K562 (cell line): ENCODE measurements at regions not wholly inside any gene's neighbourhood (a gene's known extent, or its start where the extent isn't known, plus 50 kb on each side); places are given as distances from the start of the nearest gene placed in this dataset.

Source experiments
- ATAC-seq: fragments of 200-7000 bp; cut with Tn5 transposase; 3 replicates; pipeline ENCODE4 v1.9.1; 2020; ENCODE audit warnings: moderate library complexity
- BruUV-seq: library from RNA; stranded (reverse); fragments of 400-500 nt; replicated peaks from 2 replicates; lab custom pipeline; 2021; lab: Mats Ljungman, UMichigan
- CTCF ChIA-PET: fragments of 300-600 bp; formaldehyde crosslinking; extraction: SDS; loops from one replicate; lab custom pipeline; 2021; ENCODE audit warnings: low intra/inter-chr PET ratio; lab: Yijun Ruan, JAX
- POLR2A ChIA-PET: fragments of 300-600, 350-650 bp; sonication (Branson Sonifier 250); formaldehyde crosslinking; extraction: SDS; loops from one replicate; lab custom pipeline; 2021; ENCODE audit warnings: antibody characterized with exemption, inconsistent platforms; lab: Yijun Ruan, JAX
- DNase-seq, 4 experiments: peaks; one replicate each; pipeline versions ENCODE4 v3.0.0 to v3.0.0-alpha.2; 2011 to 2018; ENCODE audit warnings: low spot score in 3 of 4, mixed read lengths in 3 of 4; ENCODE audit errors: extremely low read depth in 1 of 4
- FAIRE-seq: peaks from 2 replicates; lab custom pipeline; 2011; peaks lifted over from hg19 to GRCh38; lab: Jason Lieb, UNC
- H2AFZ ChIP-seq: 2 replicates; pipeline ENCODE4 v1.6.0; 2011; ENCODE audit warnings: low read depth, low read length, control low read depth, inconsistent platforms
- H3K27ac ChIP-seq: fragments of 200-600 bp; 3 replicates; pipeline ENCODE4 v1.8.0; 2011; ENCODE audit warnings: low read depth, mild to moderate bottlenecking, control low read depth, inconsistent platforms, low read length, moderate library complexity, mixed read lengths; ENCODE audit errors: extremely low read depth
- H3K27me3 ChIP-seq, 2 experiments: fragments of 300-600 bp in 1 of 2; 2 replicates in 1 of 2; 3 replicates in 1 of 2; pipeline versions ENCODE4 v1.6.0 to v1.8.0; 2011; ENCODE audit warnings: inconsistent platforms in 2 of 2, low read length in 2 of 2, mild to moderate bottlenecking in 1 of 2, mixed read lengths in 1 of 2, moderate library complexity in 1 of 2; ENCODE audit not compliant: control insufficient read depth in 2 of 2, insufficient read depth in 2 of 2
- H3K36me3 ChIP-seq: fragments of 300-600 bp; 3 replicates; pipeline ENCODE4 v1.8.0; 2011; ENCODE audit warnings: mild to moderate bottlenecking, low read length, inconsistent platforms; ENCODE audit not compliant: control insufficient read depth, insufficient read depth
- H3K4me1 ChIP-seq, 2 experiments: fragments of 200-600 bp in 1 of 2; replicated peaks in 1 of 2; 2 replicates in 1 of 2; 3 replicates in 1 of 2; pipeline versions ENCODE4 v1.5.1 to v1.8.0; 2011; ENCODE audit warnings: inconsistent platforms in 2 of 2, low read length in 2 of 2, mild to moderate bottlenecking in 1 of 2, mixed read lengths in 1 of 2, moderate library complexity in 1 of 2; ENCODE audit not compliant: control insufficient read depth in 2 of 2, insufficient read depth in 2 of 2
- H3K4me2 ChIP-seq: 2 replicates; pipeline ENCODE4 v1.6.1; 2011; ENCODE audit warnings: low read length, control low read depth, inconsistent platforms, mixed read lengths; ENCODE audit not compliant: insufficient read depth
- H3K4me3 ChIP-seq: fragments of 200-600 bp; sonication (generic), shearing (Covaris generic); 2 replicates; pipeline ENCODE4 v1.5.1; 2016; ENCODE audit warnings: control low read depth, inconsistent platforms
- H3K79me2 ChIP-seq: fragments of 200-600 bp; 3 replicates; pipeline ENCODE4 v1.8.0; 2011; ENCODE audit warnings: low read length, inconsistent platforms; ENCODE audit not compliant: control insufficient read depth, insufficient read depth
- H3K9ac ChIP-seq, 2 experiments: 2 replicates each; pipeline versions ENCODE4 v1.6.0 to v1.6.1; 2011; ENCODE audit warnings: low read depth in 2 of 2, low read length in 2 of 2, control low read depth in 1 of 2, inconsistent platforms in 1 of 2, mild to moderate bottlenecking in 1 of 2, mixed read lengths in 1 of 2; ENCODE audit not compliant: insufficient read depth in 1 of 2
- H3K9me1 ChIP-seq: one replicate; pipeline ENCODE4 v1.6.0; 2011; ENCODE audit warnings: inconsistent platforms, mild to moderate bottlenecking, low read length, moderate library complexity; ENCODE audit not compliant: control insufficient read depth, insufficient read depth
- H3K9me3 ChIP-seq: replicated peaks from 2 replicates; pipeline ENCODE4 v1.5.1; 2011; ENCODE audit warnings: low read depth, low read length, inconsistent platforms; ENCODE audit not compliant: control insufficient read depth, insufficient read depth
- H4K20me1 ChIP-seq: replicated peaks from 2 replicates; pipeline ENCODE4 v1.6.1; 2011; ENCODE audit warnings: low read length, inconsistent platforms, mixed read lengths; ENCODE audit not compliant: control insufficient read depth, insufficient read depth
- DPF2 ChIP-seq: fragments of 450-650 bp; IDR thresholded peaks from 2 replicates; pipeline ENCODE4 v1.6.1; 2016
- FOS ChIP-seq: IDR thresholded peaks from 3 replicates; pipeline ENCODE4 v1.6.1; 2011; ENCODE audit not compliant: insufficient read length; ENCODE audit errors: extremely low read depth
- FOXO4 ChIP-seq: fragments of 450-650 bp; formaldehyde crosslinking; IDR thresholded peaks from 2 replicates; pipeline ENCODE4 v1.4.0; 2020; ENCODE audit warnings: mild to moderate bottlenecking, moderate library complexity
- JUND ChIP-seq, 2 experiments: IDR thresholded peaks; 2 replicates in 1 of 2; 3 replicates in 1 of 2; pipeline ENCODE4 v1.6.1; 2011; ENCODE audit warnings: borderline replicate concordance in 2 of 2, low read depth in 2 of 2, low read length in 2 of 2, improper control_type of control experiment in 1 of 2, missing biosample characterization in 1 of 2, missing genetic modification characterization in 1 of 2, missing genetic modification reagents in 1 of 2
- MBD2 ChIP-seq: sonication (generic); IDR thresholded peaks from 2 replicates; pipeline ENCODE4 v1.6.1; 2016; ENCODE audit warnings: low read depth, borderline replicate concordance
- NCOA4 ChIP-seq: fragments of 450-650 bp; IDR thresholded peaks from 2 replicates; pipeline ENCODE4 v1.6.1; 2018; ENCODE audit warnings: mild to moderate bottlenecking; ENCODE audit not compliant: partially characterized antibody
- NR2C1 ChIP-seq, 2 experiments: fragments of 450-650 bp; IDR thresholded peaks; 2 replicates each; pipeline ENCODE4 v1.6.1; 2017; ENCODE audit warnings: mild to moderate bottlenecking in 2 of 2, antibody characterized with exemption in 1 of 2, inconsistent platforms in 1 of 2, missing compliant biosample characterization in 1 of 2, missing genetic modification characterization in 1 of 2
- SNRNP70 ChIP-seq: fragments of 200-400 bp; formaldehyde crosslinking; optimal IDR thresholded peaks from 2 replicates; pipeline ENCODE3; 2017; ENCODE audit warnings: low read depth, low read length
- TCF7 ChIP-seq: sonication (generic); IDR thresholded peaks from 2 replicates; pipeline ENCODE4 v1.6.1; 2016; ENCODE audit warnings: antibody characterized with exemption, borderline replicate concordance
- ZNF589 ChIP-seq: fragments of 200-800 bp; sonication (Bioruptor generic); IDR thresholded peaks from 2 replicates; pipeline ENCODE4 v1.6.1; 2016; ENCODE audit warnings: low read depth, missing genetic modification characterization, missing compliant biosample characterization
- WGBS: fragments of 100-300 bp; shearing (Covaris generic); methylation state at CpG from one replicate; pipeline ENCODE4 v1.1.6; 2016; ENCODE audit warnings: low coverage, mixed read lengths; ENCODE audit not compliant: insufficient coverage; ENCODE audit errors: missing lambda C conversion rate; 5-methylcytosine and 5-hydroxymethylcytosine counted together
- in situ Hi-C: fragments of 300-500 bp; cut with MboI; formaldehyde crosslinking; loops from 4 replicates; pipeline ENCODE4 v1.15.0; 2018; ENCODE audit warnings: inconsistent platforms, mixed read lengths
- intact Hi-C: fragments of 100-400 bp; cut with micrococcal nuclease; formaldehyde crosslinking; loops from 2 replicates; pipeline ENCODE4 v1.14.2; 2022
- TF ChIP-seq, protein P1 (sequence below): fragments of 250-450 bp; sonication (Bioruptor Pico); IDR thresholded peaks from 2 replicates; pipeline ENCODE4 v1.4.0; 2020; ENCODE audit warnings: mild to moderate bottlenecking, moderate library complexity

- H3K9me1 ChIP-seq, result no peaks in the 10 kb centered on the region
- H2AFZ ChIP-seq, result no peak overlapping the region
- 0% methylated on average over 5 of the region's 5 CpGs for WGBS
- ATAC-seq, result no peak
- no peaks in the 10 kb centered on the region for H3K79me2 ChIP-seq
- CTCF ChIA-PET, result no interaction called here
- no TSS peak for BruUV-seq
- no peaks in the 10 kb centered on the region for H3K9me3 ChIP-seq
- POLR2A ChIA-PET, result interaction anchor here (0.6 to 0.9 kb wide), 2 partner anchors 17 to 20 kb away, joined by 3 read pairs; no protein-coding TSS in a partner anchor
- no peaks in the 10 kb centered on the region for H3K4me1 ChIP-seq
- no peak for DNase-seq
- no peak overlapping the region for H3K9ac ChIP-seq
- in situ Hi-C loops, result no loop called here
- intact Hi-C loops, result no loop called here
- FAIRE-seq, result no peak
- H3K4me2 ChIP-seq, result no peak overlapping the region
- no peaks in the 10 kb centered on the region for H4K20me1 ChIP-seq
- H3K27me3 ChIP-seq, result peaks cover 2 to 4% of the 10 kb centered on the region in 2 experiments; a peak in 2 of 5 replicates
- TF ChIP-seq NR2C1 (IDR thresholded peaks at IDR 0.05), result no peak
- TF ChIP-seq NR2C1 (tag; IDR thresholded peaks at IDR 0.05), result no peak
- TF ChIP-seq JUND (IDR thresholded peaks at IDR 0.05; ENCODE audit: borderline replicate concordance, low read depth, low read length), result no peak
- no peak for TF ChIP-seq JUND (tag; IDR thresholded peaks at IDR 0.05; ENCODE audit: borderline replicate concordance, low read depth, low read length)
- H3K27ac ChIP-seq, result no peak overlapping the region
- no peaks in the 10 kb centered on the region for H3K36me3 ChIP-seq
- no peak overlapping the region for H3K4me3 ChIP-seq
These were observed 140.4 kb upstream of the EGFLAM start for GRCh38 chr5:38117784-38118479.

DNA sequence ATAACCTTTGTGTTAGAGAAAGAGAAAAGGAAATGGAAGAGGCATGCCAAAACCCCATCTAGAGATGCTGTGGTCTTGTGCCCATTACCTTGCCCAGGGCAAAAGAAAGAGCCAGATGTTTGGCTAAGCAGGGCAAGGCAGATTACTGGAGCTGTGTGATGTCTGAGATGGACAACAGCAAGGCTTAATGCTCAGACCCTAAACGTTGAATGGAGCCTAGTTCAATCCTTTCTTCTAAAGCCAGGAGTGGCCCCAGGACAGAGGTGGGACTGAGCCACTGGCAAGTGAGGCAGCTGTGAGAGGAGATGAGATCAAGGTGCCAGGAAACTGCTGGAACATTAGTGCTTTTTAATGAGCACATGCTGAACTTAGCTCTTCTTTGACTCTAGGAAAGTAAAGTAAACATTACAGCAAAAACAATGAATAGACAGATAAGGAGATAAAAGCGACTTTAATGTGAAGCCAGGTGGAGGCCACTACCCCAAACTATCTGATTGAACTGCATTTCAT is 143.0 kb upstream of the EGFLAM start:
- in situ Hi-C loops (no loop called here), intact Hi-C loops (no loop called here)
- BruUV-seq, result no TSS peak
- Histone ChIP-seq H3K27me3 (peaks cover 2 to 4% of the 10 kb centered on the region in 2 experiments; a peak in 2 of 5 replicates), H4K20me1 (no peaks in the 10 kb centered on the region), H3K36me3 (no peaks in the 10 kb centered on the region), H3K4me2 (no peak overlapping the region), H3K27ac (no peak overlapping the region), H3K9me3 (no peaks in the 10 kb centered on the region), H3K4me1 (no peaks in the 10 kb centered on the region), H2AFZ (no peak overlapping the region), H3K9me1 (no peaks in the 10 kb centered on the region), H3K79me2 (no peaks in the 10 kb centered on the region), H3K9ac (no peak overlapping the region), H3K4me3 (no peak overlapping the region)
- POLR2A ChIA-PET, result interaction anchor here (1.1 to 1.4 kb wide), 2 partner anchors 9 to 16 kb away, joined by 5 read pairs; no protein-coding TSS in a partner anchor
- ATAC-seq (no peak), DNase-seq (no peak), FAIRE-seq (no peak)
- CTCF ChIA-PET, result no interaction called here
- WGBS, result 0% methylated on average over 2 of the region's 2 CpGs
- TF ChIP-seq, protein P1, sequence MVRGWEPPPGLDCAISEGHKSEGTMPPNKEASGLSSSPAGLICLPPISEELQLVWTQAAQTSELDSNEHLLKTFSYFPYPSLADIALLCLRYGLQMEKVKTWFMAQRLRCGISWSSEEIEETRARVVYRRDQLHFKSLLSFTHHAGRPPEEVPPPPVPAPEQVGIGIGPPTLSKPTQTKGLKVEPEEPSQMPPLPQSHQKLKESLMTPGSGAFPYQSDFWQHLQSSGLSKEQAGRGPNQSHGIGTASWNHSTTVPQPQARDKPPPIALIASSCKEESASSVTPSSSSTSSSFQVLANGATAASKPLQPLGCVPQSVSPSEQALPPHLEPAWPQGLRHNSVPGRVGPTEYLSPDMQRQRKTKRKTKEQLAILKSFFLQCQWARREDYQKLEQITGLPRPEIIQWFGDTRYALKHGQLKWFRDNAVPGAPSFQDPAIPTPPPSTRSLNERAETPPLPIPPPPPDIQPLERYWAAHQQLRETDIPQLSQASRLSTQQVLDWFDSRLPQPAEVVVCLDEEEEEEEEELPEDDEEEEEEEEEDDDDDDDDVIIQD (CRISPR knock-in tag), result no peak
- TF ChIP-seq SNRNP70, result no peak
- TF ChIP-seq TCF7, result no peak
- TF ChIP-seq ZNF589 (CRISPR knock-in tag), result no peak
- TF ChIP-seq NCOA4, result no peak
- TF ChIP-seq DPF2, result no peak
- no peak for TF ChIP-seq FOXO4
- TF ChIP-seq MBD2, result no peak
- no peak for TF ChIP-seq FOS
